Subcutaneous abdominal adipose tissue (tissue), 5 donors: ENCODE measurements at regions not wholly inside any gene's neighbourhood (a gene's known extent, or its start where the extent isn't known, plus 50 kb on each side); places are given as distances from the start of the nearest gene placed in this dataset.

Experiments
- H3K27ac ChIP-seq: one replicate; pipeline ENCODE4 v1.7.0; 2013; ENCODE audit warnings: low read depth, mild to moderate bottlenecking, inconsistent platforms, low read length, moderate library complexity
- H3K27me3 ChIP-seq, 5 donors: one replicate each; pipeline ENCODE4 v1.7.0; 2013; ENCODE audit warnings: low read length in 5 of 5, inconsistent platforms in 1 of 5; ENCODE audit not compliant: control insufficient read depth in 5 of 5, insufficient read depth in 4 of 5
- H3K36me3 ChIP-seq, 5 donors: one replicate each; pipeline ENCODE4 v1.7.0; 2013; ENCODE audit warnings: low read length in 5 of 5; ENCODE audit not compliant: control insufficient read depth in 5 of 5, insufficient read depth in 5 of 5
- H3K4me1 ChIP-seq, 5 donors: one replicate each; pipeline ENCODE4 v1.7.0; 2013; ENCODE audit warnings: low read length in 5 of 5, mild to moderate bottlenecking in 3 of 5, moderate library complexity in 1 of 5; ENCODE audit not compliant: control insufficient read depth in 5 of 5, insufficient read depth in 5 of 5
- H3K4me3 ChIP-seq, 5 donors: one replicate each; pipeline ENCODE4 v1.7.0; 2013; ENCODE audit warnings: low read length in 5 of 5, low read depth in 1 of 5
- H3K9ac ChIP-seq, 5 donors: one replicate each; pipeline ENCODE4 v1.7.0; 2013; ENCODE audit warnings: low read length in 5 of 5, mild to moderate bottlenecking in 4 of 5, moderate library complexity in 3 of 5
- H3K9me3 ChIP-seq, 5 donors: one replicate each; pipeline ENCODE4 v1.7.0; 2013; ENCODE audit warnings: low read length in 5 of 5; ENCODE audit not compliant: control insufficient read depth in 5 of 5
- donor health status: healthy.
- donor health status: healthy.
- donor health status: healthy.
- donor health status: healthy.
- donor health status: healthy.

GRCh38 chr5:175816348-175816747 lies 55.0 kb upstream of the CPLX2 start:
- peaks cover 3 to 28% (median 12%) of the 10 kb centered on the region in 5 donors for H3K27me3 ChIP-seq
- H3K9me3 ChIP-seq: peaks cover 0 to 4% (median 0%) of the 10 kb centered on the region in 5 donors

GRCh38 chr5:175819090-175819425 lies 52.3 kb upstream of the CPLX2 start:
- Histone ChIP-seq H3K27me3 (peaks cover 1 to 24% (median 14%) of the 10 kb centered on the region in 5 donors), H3K9me3 (peaks cover 0 to 4% (median 0%) of the 10 kb centered on the region in 5 donors)

More at GRCh38 chr5:175816348-175816747, 55.0 kb upstream of the CPLX2 start:
- Histone ChIP-seq H3K9ac (no peak overlapping the region), H3K27ac (no peak overlapping the region), H3K36me3 (no peaks in the 10 kb centered on the region), H3K4me1 (peaks cover 0 to 4% (median 0%) of the 10 kb centered on the region in 5 donors), H3K4me3 (no peak overlapping the region)

GRCh38 chr5:175820230-175820629 lies 51.1 kb upstream of the CPLX2 start:
- Histone ChIP-seq H3K4me1 (no peaks in the 10 kb centered on the region), H3K27me3 (peaks cover 0 to 15% (median 13%) of the 10 kb centered on the region in 5 donors), H3K36me3 (no peaks in the 10 kb centered on the region), H3K9ac (no peak overlapping the region), H3K9me3 (no peaks in the 10 kb centered on the region), H3K4me3 (no peak overlapping the region), H3K27ac (no peak overlapping the region)

More at GRCh38 chr5:175819090-175819425, 52.3 kb upstream of the CPLX2 start:
- no peak overlapping the region for H3K4me3 ChIP-seq
- H3K9ac ChIP-seq: no peak overlapping the region
- H3K27ac ChIP-seq: no peak overlapping the region
- H3K36me3 ChIP-seq: no peaks in the 10 kb centered on the region
- peaks cover 0 to 4% (median 0%) of the 10 kb centered on the region in 5 donors for H3K4me1 ChIP-seq
